ENCODE measurements at regions not wholly inside any gene's neighbourhood (a gene's known extent, or its start where the extent isn't known, plus 50 kb on each side); places are given as distances from the start of the nearest gene placed in this dataset.

DNA sequence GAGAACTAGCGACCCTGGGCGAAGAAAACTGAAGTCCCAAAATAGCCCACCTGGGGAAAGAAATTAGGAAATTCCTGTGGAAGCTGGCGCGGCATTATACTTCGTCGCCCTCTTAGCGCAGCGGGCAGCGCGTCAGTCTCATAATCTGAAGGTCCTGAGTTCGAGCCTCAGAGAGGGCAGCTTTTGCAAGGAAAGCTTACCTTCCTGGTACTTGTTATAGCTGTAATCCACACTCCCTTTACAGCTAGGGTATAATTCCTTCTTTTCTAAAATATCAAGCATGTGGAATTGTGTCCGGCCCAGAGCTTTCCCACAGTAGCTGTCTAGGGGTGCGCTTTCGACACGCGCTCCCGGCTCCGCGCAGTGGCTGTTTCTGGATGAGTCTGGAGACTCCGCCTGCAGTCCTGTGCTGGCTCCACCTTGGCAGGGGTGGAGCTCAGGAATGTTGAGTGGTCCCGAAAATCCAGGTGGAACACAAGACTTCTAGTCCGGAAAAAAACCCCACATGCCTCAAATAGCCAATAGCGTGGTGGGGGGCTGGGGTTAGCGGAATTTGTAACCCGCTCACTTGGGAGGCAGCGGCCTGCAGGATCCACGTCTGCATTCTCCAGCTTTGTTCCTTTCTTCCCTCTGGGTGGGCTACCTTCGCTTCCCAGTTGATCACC, 83.7 kb upstream of the ZNF322 start:
- TF ChIP-seq, protein P1, sequence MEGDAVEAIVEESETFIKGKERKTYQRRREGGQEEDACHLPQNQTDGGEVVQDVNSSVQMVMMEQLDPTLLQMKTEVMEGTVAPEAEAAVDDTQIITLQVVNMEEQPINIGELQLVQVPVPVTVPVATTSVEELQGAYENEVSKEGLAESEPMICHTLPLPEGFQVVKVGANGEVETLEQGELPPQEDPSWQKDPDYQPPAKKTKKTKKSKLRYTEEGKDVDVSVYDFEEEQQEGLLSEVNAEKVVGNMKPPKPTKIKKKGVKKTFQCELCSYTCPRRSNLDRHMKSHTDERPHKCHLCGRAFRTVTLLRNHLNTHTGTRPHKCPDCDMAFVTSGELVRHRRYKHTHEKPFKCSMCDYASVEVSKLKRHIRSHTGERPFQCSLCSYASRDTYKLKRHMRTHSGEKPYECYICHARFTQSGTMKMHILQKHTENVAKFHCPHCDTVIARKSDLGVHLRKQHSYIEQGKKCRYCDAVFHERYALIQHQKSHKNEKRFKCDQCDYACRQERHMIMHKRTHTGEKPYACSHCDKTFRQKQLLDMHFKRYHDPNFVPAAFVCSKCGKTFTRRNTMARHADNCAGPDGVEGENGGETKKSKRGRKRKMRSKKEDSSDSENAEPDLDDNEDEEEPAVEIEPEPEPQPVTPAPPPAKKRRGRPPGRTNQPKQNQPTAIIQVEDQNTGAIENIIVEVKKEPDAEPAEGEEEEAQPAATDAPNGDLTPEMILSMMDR (IDR thresholded peaks at IDR 0.05) = no peak
- TF ChIP-seq POLR2A (IDR thresholded peaks at IDR 0.05) = no peak

Data from thyroid gland (tissue), 4 donors.